ENCODE measurements at regions not wholly inside any gene's neighbourhood (a gene's known extent, or its start where the extent isn't known, plus 50 kb on each side); places are given as distances from the start of the nearest gene placed in this dataset.

DNA sequence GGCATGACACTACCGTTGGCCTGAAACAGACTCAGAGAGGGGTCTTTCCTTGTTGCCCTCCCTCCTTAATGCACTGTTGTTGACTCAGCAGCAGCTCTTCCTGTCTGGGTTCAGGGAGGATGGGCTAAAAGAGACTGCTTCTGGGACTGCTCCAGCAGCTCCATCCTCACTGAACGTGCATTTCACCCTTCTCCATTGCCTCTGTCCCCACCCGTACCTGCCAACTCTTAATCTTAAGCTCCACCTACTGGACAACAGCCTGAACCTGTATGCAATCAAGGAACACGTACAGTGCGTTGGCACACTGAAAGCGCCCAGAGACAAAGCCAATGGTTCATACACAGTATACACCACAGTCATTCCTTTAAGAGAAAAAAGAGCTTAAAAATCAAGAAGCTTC lies 230.8 kb upstream of the RAB6C start:
- Mint-ChIP-seq H3K4me1 (ENCODE audit: low read depth) (no peaks in the 10 kb centered on the region), H3K9me3 (no peaks in the 10 kb centered on the region), H3K4me3 (no peak overlapping the region), H3K27me3 (ENCODE audit: low read depth) (peaks cover 11% of the 10 kb centered on the region), H3K36me3 (ENCODE audit: low read depth) (no peaks in the 10 kb centered on the region), H3K27ac (no peak overlapping the region)
- CTCF ChIA-PET: no interaction called here
- DNase-seq: no peak
- intact Hi-C loops (cut with micrococcal nuclease): loop anchor here (10.0 kb wide), 1 partner anchor 1014 kb away; no protein-coding TSS in a partner anchor

DNA sequence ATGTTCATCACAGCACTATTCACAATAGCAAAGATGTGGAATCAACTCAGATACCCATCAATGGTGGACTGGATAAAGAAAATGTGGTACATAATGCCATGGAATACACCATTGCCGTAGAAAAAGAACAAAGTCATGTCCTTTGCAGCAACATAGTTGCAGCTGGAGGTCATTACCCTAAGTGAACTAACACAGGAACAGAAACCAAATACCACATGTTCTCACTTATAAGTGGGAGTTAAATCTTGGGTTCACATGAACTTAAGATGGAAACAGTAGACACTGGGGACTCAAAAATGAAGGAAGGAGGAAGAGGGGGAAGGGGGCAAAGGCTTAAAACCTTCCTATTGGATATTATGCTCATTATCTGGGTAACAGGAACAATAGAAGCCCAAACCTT lies 228.1 kb upstream of the RAB6C start:
- no peak for DNase-seq
- peaks cover 3% of the 10 kb centered on the region for H3K27me3 Mint-ChIP-seq (ENCODE audit: low read depth)
- no peaks in the 10 kb centered on the region for H3K36me3 Mint-ChIP-seq (ENCODE audit: low read depth)
- no peaks in the 10 kb centered on the region for H3K4me1 Mint-ChIP-seq (ENCODE audit: low read depth)
- CTCF ChIA-PET: no interaction called here
- H3K9me3 Mint-ChIP-seq: no peaks in the 10 kb centered on the region
- intact Hi-C loops (cut with micrococcal nuclease): no loop called here
- no peak overlapping the region for H3K4me3 Mint-ChIP-seq
- no peak overlapping the region for H3K27ac Mint-ChIP-seq

DNA sequence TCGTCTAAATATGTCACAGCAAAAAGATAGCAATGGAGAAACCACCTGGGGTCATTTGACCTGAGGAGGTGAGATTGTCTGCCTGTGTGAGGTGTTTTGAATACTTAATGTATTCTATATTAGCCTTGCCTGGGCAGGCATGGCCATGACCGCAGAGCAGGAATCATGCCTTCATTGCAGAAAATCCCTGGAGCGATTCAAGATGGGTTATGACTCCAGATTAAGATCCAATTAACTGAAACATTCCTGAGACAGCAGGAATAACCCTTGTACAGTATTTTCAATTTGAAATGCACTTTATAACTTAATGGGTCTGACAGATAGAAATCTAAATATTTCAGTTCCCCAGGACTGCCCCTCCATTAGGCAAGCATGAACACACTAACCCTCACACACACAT lies 227.3 kb upstream of the RAB6C start:
- CTCF ChIA-PET: no interaction called here
- Mint-ChIP-seq H3K4me3 (no peak overlapping the region), H3K27ac (no peak overlapping the region), H3K36me3 (ENCODE audit: low read depth) (no peaks in the 10 kb centered on the region), H3K4me1 (ENCODE audit: low read depth) (no peaks in the 10 kb centered on the region), H3K27me3 (ENCODE audit: low read depth) (peaks cover 3% of the 10 kb centered on the region), H3K9me3 (no peaks in the 10 kb centered on the region)
- DNase-seq: no peak
- intact Hi-C loops (cut with micrococcal nuclease): no loop called here

DNA sequence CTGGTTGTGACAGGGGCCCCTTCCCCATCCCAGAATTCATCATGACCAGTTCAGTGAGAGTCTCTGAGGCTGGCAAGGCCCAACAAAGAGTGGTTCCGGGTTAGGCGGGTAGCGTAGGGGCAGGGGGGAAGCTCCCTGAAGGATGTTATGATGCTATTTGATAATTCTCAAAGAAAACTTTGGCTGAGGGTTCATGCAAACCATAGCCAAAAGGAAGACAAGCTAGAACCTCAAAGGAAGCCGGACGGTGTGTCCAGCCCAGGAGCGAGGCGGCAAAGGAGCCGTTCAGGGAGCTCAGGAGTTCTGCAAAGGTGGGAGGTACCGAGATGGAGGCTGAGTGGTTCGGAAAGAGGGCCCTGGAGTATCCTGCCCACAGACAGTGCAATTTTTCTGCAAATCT lies 226.8 kb upstream of the RAB6C start:
- Mint-ChIP-seq H3K4me3 (no peak overlapping the region), H3K4me1 (ENCODE audit: low read depth) (no peaks in the 10 kb centered on the region), H3K36me3 (ENCODE audit: low read depth) (no peaks in the 10 kb centered on the region), H3K27me3 (ENCODE audit: low read depth) (peaks cover 3% of the 10 kb centered on the region), H3K9me3 (no peaks in the 10 kb centered on the region), H3K27ac (no peak overlapping the region)
- DNase-seq: no peak
- intact Hi-C loops (cut with micrococcal nuclease): no loop called here
- CTCF ChIA-PET: interaction anchor here (1.6 kb wide), 1 partner anchor 12 kb away, joined by 3 read pairs; no protein-coding TSS in a partner anchor

DNA sequence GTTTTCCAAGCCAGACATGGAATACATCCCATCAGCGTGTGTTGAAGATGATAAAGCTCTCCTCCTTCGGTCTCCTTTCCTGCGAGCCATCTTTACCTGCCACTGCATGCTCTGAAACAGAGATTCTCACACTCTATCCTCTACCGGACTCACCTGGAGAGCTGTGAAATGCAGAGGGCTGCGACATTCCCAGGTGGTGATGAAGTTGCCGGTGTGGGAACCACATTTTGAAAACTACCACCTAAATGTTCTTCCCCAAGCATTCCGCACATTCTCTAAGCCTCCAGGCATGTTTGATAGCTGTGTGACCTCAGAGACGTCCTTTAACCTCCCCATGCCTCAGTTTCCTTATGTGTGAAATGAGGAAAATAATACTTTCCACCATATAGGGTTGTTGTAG lies 226.2 kb upstream of the RAB6C start:
- Mint-ChIP-seq H3K4me3 (no peak overlapping the region), H3K27me3 (ENCODE audit: low read depth) (peaks cover 3% of the 10 kb centered on the region), H3K4me1 (ENCODE audit: low read depth) (no peaks in the 10 kb centered on the region), H3K27ac (no peak overlapping the region), H3K9me3 (no peaks in the 10 kb centered on the region), H3K36me3 (ENCODE audit: low read depth) (no peaks in the 10 kb centered on the region)
- DNase-seq: no peak
- intact Hi-C loops (cut with micrococcal nuclease): no loop called here
- CTCF ChIA-PET: interaction anchor here (1.6 kb wide), 1 partner anchor 13 kb away, joined by 3 read pairs; no protein-coding TSS in a partner anchor

DNA sequence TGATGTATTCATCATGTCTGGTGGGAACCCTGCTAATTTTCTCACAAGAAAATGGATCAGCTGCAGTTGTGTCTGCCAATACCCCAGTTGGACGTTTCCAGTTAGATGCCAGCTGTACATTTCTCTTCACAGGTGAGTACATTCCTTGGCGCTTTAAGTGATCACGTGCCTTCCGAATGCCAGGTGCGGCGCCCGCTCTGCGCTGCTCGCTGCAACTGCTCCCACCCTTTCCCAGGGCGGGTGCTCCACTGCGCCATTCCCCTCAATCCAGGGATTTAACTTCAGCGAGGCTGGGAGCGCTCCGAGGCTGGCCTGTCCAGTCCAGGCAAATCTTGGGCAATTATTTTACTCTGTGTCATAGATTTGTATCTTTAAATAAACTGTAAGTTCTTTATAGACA lies 225.0 kb upstream of the RAB6C start:
- no peak for DNase-seq
- CTCF ChIA-PET: interaction anchor here (1.6 kb wide), 1 partner anchor 14 kb away, joined by 3 read pairs; no protein-coding TSS in a partner anchor
- Mint-ChIP-seq H3K4me3 (no peak overlapping the region), H3K36me3 (ENCODE audit: low read depth) (no peaks in the 10 kb centered on the region), H3K4me1 (ENCODE audit: low read depth) (no peaks in the 10 kb centered on the region), H3K27me3 (ENCODE audit: low read depth) (peaks cover 3% of the 10 kb centered on the region), H3K9me3 (no peaks in the 10 kb centered on the region), H3K27ac (no peak overlapping the region)
- intact Hi-C loops (cut with micrococcal nuclease): no loop called here

DNA sequence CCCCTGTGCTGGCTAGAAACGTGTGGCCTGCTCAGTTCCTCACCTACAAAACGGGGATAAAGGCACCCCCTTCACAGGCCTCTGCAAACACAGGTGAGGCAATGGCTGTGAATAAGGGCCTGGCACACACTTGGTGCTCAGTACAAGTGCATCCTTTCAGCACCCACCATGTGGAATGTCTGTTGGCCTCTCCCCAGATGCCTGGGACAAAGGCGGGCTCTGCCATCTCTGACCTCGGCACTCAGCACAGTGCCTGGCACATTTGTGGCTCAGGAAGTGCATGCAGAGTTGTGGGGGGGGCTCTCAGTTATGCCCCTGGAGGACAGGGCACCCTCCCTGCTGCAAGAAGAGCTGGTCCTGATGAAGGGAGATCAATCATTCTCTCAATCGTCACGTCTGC lies 224.6 kb upstream of the RAB6C start:
- H3K36me3 Mint-ChIP-seq (ENCODE audit: low read depth): no peaks in the 10 kb centered on the region
- no peaks in the 10 kb centered on the region for H3K9me3 Mint-ChIP-seq
- H3K27me3 Mint-ChIP-seq (ENCODE audit: low read depth): peaks cover 3% of the 10 kb centered on the region
- H3K4me3 Mint-ChIP-seq: no peak overlapping the region
- CTCF ChIA-PET: no interaction called here
- no peak for DNase-seq
- H3K4me1 Mint-ChIP-seq (ENCODE audit: low read depth): no peaks in the 10 kb centered on the region
- no peak overlapping the region for H3K27ac Mint-ChIP-seq
- intact Hi-C loops (cut with micrococcal nuclease): no loop called here

DNA sequence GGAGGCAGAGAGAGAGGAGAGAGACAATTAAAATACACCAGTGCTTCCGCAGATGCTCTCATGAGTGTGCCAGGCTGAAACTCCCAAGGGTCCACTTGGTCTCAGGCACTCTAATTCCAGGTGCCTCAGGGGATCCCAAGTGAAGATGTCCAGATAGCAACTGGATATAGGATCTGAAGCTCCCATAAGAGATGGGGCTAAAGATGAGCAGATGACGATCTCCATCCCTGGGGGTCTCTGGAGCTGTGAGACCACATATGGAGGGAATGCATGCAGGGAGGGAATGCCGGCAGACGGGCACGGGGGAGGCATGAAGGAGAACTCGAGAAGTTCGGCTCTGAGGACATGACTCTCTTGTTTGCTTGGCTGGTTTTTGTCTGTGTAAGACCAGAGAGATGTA lies 223.7 kb upstream of the RAB6C start:
- DNase-seq: no peak
- no peaks in the 10 kb centered on the region for H3K36me3 Mint-ChIP-seq (ENCODE audit: low read depth)
- intact Hi-C loops (cut with micrococcal nuclease): no loop called here
- H3K4me1 Mint-ChIP-seq (ENCODE audit: low read depth): no peaks in the 10 kb centered on the region
- no peaks in the 10 kb centered on the region for H3K9me3 Mint-ChIP-seq
- H3K4me3 Mint-ChIP-seq: no peak overlapping the region
- H3K27ac Mint-ChIP-seq: no peak overlapping the region
- peaks cover under 1% of the 10 kb centered on the region for H3K27me3 Mint-ChIP-seq (ENCODE audit: low read depth)
- CTCF ChIA-PET: no interaction called here

DNA sequence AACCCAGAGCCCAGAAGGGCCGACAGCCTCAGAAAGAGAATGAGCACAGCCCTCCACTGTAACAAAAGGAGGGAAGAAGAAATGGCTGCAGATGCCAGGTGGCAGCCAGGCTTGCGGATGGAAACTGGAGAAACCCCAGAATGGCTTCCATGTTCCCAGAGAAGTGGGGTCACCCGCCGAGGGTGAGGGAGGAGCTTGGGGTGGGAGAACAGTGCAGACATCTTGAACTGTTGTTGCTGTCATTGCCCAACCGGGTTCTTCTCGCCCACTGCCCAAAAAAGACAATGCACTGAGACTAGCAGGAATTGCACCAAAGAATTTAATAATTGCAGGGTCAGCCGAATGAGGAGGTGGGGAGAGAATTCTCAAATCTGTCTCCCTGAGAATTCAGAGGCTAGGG lies 223.2 kb upstream of the RAB6C start:
- Mint-ChIP-seq H3K27ac (no peak overlapping the region), H3K4me3 (no peak overlapping the region), H3K36me3 (ENCODE audit: low read depth) (no peaks in the 10 kb centered on the region), H3K27me3 (ENCODE audit: low read depth) (no peaks in the 10 kb centered on the region), H3K9me3 (no peaks in the 10 kb centered on the region), H3K4me1 (ENCODE audit: low read depth) (no peaks in the 10 kb centered on the region)
- intact Hi-C loops (cut with micrococcal nuclease): no loop called here
- CTCF ChIA-PET: no interaction called here
- DNase-seq: no peak

DNA sequence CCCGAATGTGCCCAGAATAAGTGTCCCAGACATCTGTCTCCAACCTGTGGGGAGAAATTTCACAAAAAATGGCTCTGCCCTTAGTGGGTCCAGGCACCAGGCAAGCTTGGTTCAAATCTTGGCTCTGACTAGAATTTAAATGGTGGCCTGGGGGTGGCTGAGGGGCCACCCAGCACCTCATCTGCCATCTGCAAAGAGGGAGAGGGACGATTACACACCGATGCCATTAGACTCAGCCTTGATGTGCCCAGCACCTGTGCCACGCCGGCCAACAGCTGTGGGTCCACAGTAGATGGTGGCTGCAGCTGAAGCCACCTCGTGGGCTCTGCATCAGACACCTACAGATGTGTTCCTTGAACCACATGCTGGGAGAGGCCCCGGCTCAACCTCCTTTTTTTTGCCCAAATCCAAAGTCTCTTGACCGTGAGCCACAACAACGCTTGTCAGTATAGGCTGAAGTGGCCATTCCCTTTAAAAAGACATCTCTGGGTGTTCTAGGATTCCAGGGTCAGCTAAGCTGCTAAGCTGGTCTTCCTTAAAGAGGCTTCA lies 222.0 kb upstream of the RAB6C start:
- no peak for DNase-seq
- CTCF ChIA-PET: no interaction called here

DNA sequence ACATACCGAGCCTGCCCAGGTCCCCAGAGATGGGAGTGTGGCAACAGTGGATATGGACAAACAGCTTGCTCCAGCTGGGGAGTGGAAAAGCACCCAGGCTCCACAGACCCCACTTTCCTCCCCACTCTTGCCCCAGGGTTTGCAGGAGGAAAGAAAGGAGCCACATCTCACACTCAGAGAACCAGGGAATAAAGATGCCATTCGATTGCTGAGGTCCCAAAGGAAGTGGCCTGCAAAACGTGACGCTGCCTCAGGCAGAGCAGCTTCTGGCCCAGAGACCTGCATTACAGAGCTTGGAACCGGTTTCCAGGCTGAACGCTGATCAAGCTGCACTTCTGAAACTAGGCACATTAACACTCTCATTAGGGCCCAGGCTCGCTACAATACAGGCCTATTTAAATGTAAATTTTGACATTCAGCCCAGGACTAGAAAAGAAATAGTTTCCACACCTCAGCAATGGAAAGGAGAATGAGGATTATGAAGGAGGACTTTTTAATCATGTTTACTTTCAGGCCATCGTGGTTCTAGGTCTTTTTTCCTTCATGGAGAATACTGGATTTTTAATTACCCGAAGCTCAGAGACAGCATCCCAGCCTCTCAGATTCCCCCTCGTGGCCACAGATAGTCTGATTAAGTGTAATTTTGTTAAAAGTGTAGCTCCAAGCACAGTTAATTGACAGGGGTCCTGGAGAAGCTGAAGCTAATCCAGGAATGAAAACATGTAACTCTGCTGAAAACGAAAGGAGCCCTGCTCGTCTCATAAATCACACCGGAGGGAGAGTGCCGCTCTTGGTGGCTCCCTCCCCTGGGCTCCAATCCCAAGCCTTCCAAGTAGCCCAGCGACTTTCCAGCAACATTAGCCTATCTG lies 221.3 kb upstream of the RAB6C start:
- Mint-ChIP-seq H3K4me1 (ENCODE audit: low read depth) (no peaks in the 10 kb centered on the region), H3K27me3 (ENCODE audit: low read depth) (no peaks in the 10 kb centered on the region), H3K36me3 (ENCODE audit: low read depth) (no peaks in the 10 kb centered on the region), H3K9me3 (no peaks in the 10 kb centered on the region), H3K4me3 (no peak overlapping the region), H3K27ac (no peak overlapping the region)
- CTCF ChIA-PET: no interaction called here
- no peak for DNase-seq
- intact Hi-C loops (cut with micrococcal nuclease): no loop called here

More for the DNA sequence above, 222.0 kb upstream of the RAB6C start:
- intact Hi-C loops (cut with micrococcal nuclease): no loop called here
- H3K27me3 Mint-ChIP-seq (ENCODE audit: low read depth): no peaks in the 10 kb centered on the region
- H3K27ac Mint-ChIP-seq: no peak overlapping the region
- H3K4me1 Mint-ChIP-seq (ENCODE audit: low read depth): no peaks in the 10 kb centered on the region
- H3K9me3 Mint-ChIP-seq: no peaks in the 10 kb centered on the region
- H3K36me3 Mint-ChIP-seq (ENCODE audit: low read depth): no peaks in the 10 kb centered on the region
- no peak overlapping the region for H3K4me3 Mint-ChIP-seq

DNA sequence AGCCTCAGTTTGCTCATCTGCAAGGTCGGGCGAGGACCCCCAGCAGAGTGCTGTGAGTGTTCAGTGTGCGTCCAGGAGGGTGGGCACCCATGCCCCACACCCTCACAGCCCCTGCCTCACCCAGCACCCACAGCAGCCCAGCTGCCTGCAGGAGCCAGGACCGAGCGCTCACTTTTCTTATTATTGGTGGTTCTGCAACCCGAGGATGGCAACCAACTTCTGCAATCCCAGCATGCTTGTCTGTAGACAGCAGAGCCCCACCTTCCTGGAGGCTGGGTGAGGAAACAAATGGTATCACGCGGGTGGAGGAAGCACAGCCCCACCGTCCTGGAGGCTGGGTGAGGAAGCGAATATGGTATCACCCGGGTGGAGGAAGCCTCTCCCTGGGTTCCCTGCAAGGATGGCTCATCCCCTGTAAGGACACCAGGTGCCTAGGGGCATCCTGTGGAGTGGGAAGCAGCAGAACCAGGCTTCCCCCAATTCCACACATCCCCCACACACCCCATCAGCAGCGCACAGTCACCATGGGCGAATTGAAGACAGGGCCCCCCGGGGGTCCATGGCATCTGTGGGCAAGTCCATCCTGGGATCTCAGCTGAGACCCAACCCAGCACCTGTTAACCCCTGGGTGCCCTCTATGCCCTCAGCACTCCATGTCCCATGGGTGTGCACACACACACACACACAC lies 220.5 kb upstream of the RAB6C start:
- H3K4me3 Mint-ChIP-seq: no peak overlapping the region
- H3K27me3 Mint-ChIP-seq (ENCODE audit: low read depth): no peaks in the 10 kb centered on the region
- no peaks in the 10 kb centered on the region for H3K36me3 Mint-ChIP-seq (ENCODE audit: low read depth)
- no peaks in the 10 kb centered on the region for H3K9me3 Mint-ChIP-seq
- DNase-seq: no peak
- H3K27ac Mint-ChIP-seq: no peak overlapping the region
- no peaks in the 10 kb centered on the region for H3K4me1 Mint-ChIP-seq (ENCODE audit: low read depth)
- intact Hi-C loops (cut with micrococcal nuclease): no loop called here
- CTCF ChIA-PET: no interaction called here

Measured in activated naive CD4-positive, alpha-beta T cell treated with anti-CD3 and anti-CD28 coated beads for 36 hours (primary cell).